ENCODE measurements at regions not wholly inside any gene's neighbourhood (a gene's known extent, or its start where the extent isn't known, plus 50 kb on each side); places are given as distances from the start of the nearest gene placed in this dataset.

- TF ChIP-seq, protein P1, sequence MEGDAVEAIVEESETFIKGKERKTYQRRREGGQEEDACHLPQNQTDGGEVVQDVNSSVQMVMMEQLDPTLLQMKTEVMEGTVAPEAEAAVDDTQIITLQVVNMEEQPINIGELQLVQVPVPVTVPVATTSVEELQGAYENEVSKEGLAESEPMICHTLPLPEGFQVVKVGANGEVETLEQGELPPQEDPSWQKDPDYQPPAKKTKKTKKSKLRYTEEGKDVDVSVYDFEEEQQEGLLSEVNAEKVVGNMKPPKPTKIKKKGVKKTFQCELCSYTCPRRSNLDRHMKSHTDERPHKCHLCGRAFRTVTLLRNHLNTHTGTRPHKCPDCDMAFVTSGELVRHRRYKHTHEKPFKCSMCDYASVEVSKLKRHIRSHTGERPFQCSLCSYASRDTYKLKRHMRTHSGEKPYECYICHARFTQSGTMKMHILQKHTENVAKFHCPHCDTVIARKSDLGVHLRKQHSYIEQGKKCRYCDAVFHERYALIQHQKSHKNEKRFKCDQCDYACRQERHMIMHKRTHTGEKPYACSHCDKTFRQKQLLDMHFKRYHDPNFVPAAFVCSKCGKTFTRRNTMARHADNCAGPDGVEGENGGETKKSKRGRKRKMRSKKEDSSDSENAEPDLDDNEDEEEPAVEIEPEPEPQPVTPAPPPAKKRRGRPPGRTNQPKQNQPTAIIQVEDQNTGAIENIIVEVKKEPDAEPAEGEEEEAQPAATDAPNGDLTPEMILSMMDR (IDR thresholded peaks at IDR 0.05) = no peak
- TF ChIP-seq POLR2A (IDR thresholded peaks at IDR 0.05) = no peak
Measured at GRCh38 chr16:50444526-50444925, 75.7 kb upstream of the BRD7 start.
